ENCODE measurements at regions not wholly inside any gene's neighbourhood (a gene's known extent, or its start where the extent isn't known, plus 50 kb on each side); places are given as distances from the start of the nearest gene placed in this dataset.

DNA sequence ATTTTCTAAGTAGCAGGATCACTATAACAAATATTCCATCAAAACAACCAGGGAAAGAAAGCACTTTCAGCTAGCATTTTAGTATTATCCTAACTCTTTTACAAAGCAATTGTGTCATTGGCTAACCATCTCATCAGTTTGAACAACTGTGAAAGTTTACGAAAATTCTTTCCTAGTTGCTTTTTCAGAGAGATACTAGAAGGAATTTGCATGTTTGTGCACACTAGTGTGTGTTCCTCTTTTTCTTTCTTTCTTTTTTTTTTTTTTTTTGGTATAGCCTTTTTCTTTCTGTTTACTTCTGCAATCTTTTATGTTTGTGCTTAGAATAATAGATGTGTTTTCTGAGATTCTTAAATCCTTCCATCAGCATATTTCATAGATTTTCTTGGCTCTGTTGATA, 124.7 kb upstream of the SEMA6A start:
- TF ChIP-seq, protein P1, sequence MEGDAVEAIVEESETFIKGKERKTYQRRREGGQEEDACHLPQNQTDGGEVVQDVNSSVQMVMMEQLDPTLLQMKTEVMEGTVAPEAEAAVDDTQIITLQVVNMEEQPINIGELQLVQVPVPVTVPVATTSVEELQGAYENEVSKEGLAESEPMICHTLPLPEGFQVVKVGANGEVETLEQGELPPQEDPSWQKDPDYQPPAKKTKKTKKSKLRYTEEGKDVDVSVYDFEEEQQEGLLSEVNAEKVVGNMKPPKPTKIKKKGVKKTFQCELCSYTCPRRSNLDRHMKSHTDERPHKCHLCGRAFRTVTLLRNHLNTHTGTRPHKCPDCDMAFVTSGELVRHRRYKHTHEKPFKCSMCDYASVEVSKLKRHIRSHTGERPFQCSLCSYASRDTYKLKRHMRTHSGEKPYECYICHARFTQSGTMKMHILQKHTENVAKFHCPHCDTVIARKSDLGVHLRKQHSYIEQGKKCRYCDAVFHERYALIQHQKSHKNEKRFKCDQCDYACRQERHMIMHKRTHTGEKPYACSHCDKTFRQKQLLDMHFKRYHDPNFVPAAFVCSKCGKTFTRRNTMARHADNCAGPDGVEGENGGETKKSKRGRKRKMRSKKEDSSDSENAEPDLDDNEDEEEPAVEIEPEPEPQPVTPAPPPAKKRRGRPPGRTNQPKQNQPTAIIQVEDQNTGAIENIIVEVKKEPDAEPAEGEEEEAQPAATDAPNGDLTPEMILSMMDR (IDR thresholded peaks at IDR 0.05), result no peak
- no peak for TF ChIP-seq POLR2A (IDR thresholded peaks at IDR 0.05)
